Testis (tissue), 2 donors: ENCODE measurements at regions not wholly inside any gene's neighbourhood (a gene's known extent, or its start where the extent isn't known, plus 50 kb on each side); places are given as distances from the start of the nearest gene placed in this dataset.

ENCODE experiments used
- CTCF ChIP-seq, 3 experiments: fragments of 450-650 bp in 2 of 3; fragments of 200-600 bp in 1 of 3; sonication (generic) in 1 of 3; IDR thresholded peaks; one replicate each; pipeline ENCODE4 v1.5.1; 2016 to 2019; ENCODE audit warnings: antibody characterized with exemption in 3 of 3, mild to moderate bottlenecking in 2 of 3, moderate library complexity in 1 of 3
- POLR2A ChIP-seq: fragments of 450-650 bp; IDR thresholded peaks from one replicate; pipeline ENCODE4 v1.6.1; 2017; ENCODE audit warnings: antibody characterized with exemption, mild to moderate bottlenecking, moderate library complexity

GRCh38 chr1:31487721-31488293 lies 74.8 kb downstream of the SERINC2 start:
- TF ChIP-seq CTCF (IDR thresholded peaks at IDR 0.05) (no peak), POLR2A (no peak)
